Calu3 (cell line): ENCODE measurements at regions not wholly inside any gene's neighbourhood (a gene's known extent, or its start where the extent isn't known, plus 50 kb on each side); places are given as distances from the start of the nearest gene placed in this dataset.

ENCODE experiments used
- BruUV-seq: library from RNA; stranded (reverse); fragments of 400-500 nt; replicated peaks from 2 replicates; lab custom pipeline; 2021; lab: Mats Ljungman, UMichigan
- CTCF ChIA-PET: fragments of 300-600 bp; sonication (Branson Sonifier 250); formaldehyde crosslinking; loops from one replicate; lab custom pipeline; 2022; ENCODE audit warnings: antibody characterized with exemption; lab: Charles Lee
- DNase-seq: peaks from one replicate; pipeline ENCODE4 v3.0.0; 2022
- H3K27ac Mint-ChIP-seq: one replicate; pipeline ENCODE4 v1.8.0; 2022; ENCODE audit warnings: mixed read lengths; ENCODE audit not compliant: unreplicated experiment
- H3K27me3 Mint-ChIP-seq: one replicate; pipeline ENCODE4 v1.8.0; 2022; ENCODE audit warnings: mixed read lengths; ENCODE audit not compliant: unreplicated experiment
- H3K36me3 Mint-ChIP-seq: one replicate; pipeline ENCODE4 v1.8.0; 2022; ENCODE audit warnings: mild to moderate bottlenecking, moderate library complexity, mixed read lengths; ENCODE audit not compliant: insufficient read depth, unreplicated experiment
- H3K4me1 Mint-ChIP-seq: one replicate; pipeline ENCODE4 v1.8.0; 2022; ENCODE audit warnings: mild to moderate bottlenecking, low read depth, mixed read lengths; ENCODE audit not compliant: unreplicated experiment
- H3K4me3 Mint-ChIP-seq: one replicate; pipeline ENCODE4 v1.8.0; 2022; ENCODE audit warnings: mild to moderate bottlenecking, low read depth, moderate library complexity, mixed read lengths; ENCODE audit not compliant: unreplicated experiment
- H3K9me3 Mint-ChIP-seq: one replicate; pipeline ENCODE4 v1.8.0; 2022; ENCODE audit warnings: low read depth, mixed read lengths; ENCODE audit not compliant: unreplicated experiment
- CTCF ChIP-seq: fragments of 200-600 bp; IDR thresholded peaks from one replicate; pipeline ENCODE4 v1.8.0; 2022; ENCODE audit warnings: antibody characterized with exemption; ENCODE audit not compliant: unreplicated experiment
- intact Hi-C: fragments of 100-400 bp; cut with micrococcal nuclease; formaldehyde crosslinking; loops from one replicate; pipeline ENCODE4 v1.10.0; 2022; ENCODE audit not compliant: unreplicated experiment

GRCh38 chr7:45420843-45421495 lies 153.2 kb upstream of the ADCY1 start:
- Mint-ChIP-seq H3K27ac (no peak overlapping the region), H3K36me3 (no peaks in the 10 kb centered on the region), H3K4me1 (no peaks in the 10 kb centered on the region), H3K4me3 (no peak overlapping the region), H3K27me3 (peaks cover 95% of the 10 kb centered on the region), H3K9me3 (no peaks in the 10 kb centered on the region)
- intact Hi-C loops, result no loop called here
- BruUV-seq, result no TSS peak
- no peak for DNase-seq
- no peak for TF ChIP-seq CTCF
- CTCF ChIA-PET, result no interaction called here

- TF ChIP-seq CTCF, result no peak
- no peak for DNase-seq
- Mint-ChIP-seq H3K4me1 (no peaks in the 10 kb centered on the region), H3K9me3 (no peaks in the 10 kb centered on the region), H3K36me3 (no peaks in the 10 kb centered on the region), H3K4me3 (no peak overlapping the region), H3K27me3 (peaks cover 97% of the 10 kb centered on the region), H3K27ac (no peak overlapping the region)
- CTCF ChIA-PET, result no interaction called here
- no TSS peak for BruUV-seq
- intact Hi-C loops, result no loop called here
These were observed 152.4 kb upstream of the ADCY1 start for GRCh38 chr7:45421806-45422205.

GRCh38 chr7:45430397-45430796 lies 143.8 kb upstream of the ADCY1 start:
- H3K36me3 Mint-ChIP-seq, result no peaks in the 10 kb centered on the region
- TF ChIP-seq CTCF, result no peak
- no peaks in the 10 kb centered on the region for H3K9me3 Mint-ChIP-seq
- H3K27ac Mint-ChIP-seq, result no peak overlapping the region
- peaks cover 83% of the 10 kb centered on the region for H3K27me3 Mint-ChIP-seq
- no peak overlapping the region for H3K4me3 Mint-ChIP-seq
- H3K4me1 Mint-ChIP-seq, result no peaks in the 10 kb centered on the region
- intact Hi-C loops, result no loop called here
- CTCF ChIA-PET, result no interaction called here
- BruUV-seq, result no TSS peak
- DNase-seq, result no peak

- Mint-ChIP-seq H3K36me3 (no peaks in the 10 kb centered on the region), H3K9me3 (peaks cover 3% of the 10 kb centered on the region), H3K27me3 (peaks cover 64% of the 10 kb centered on the region), H3K4me3 (no peak overlapping the region), H3K27ac (no peak overlapping the region), H3K4me1 (peaks cover 11% of the 10 kb centered on the region)
- intact Hi-C loops, result no loop called here
- DNase-seq, result no peak
- no peak for TF ChIP-seq CTCF
- CTCF ChIA-PET, result no interaction called here
- no TSS peak for BruUV-seq
These were observed 139.9 kb upstream of the ADCY1 start for GRCh38 chr7:45434167-45434784.
